ENCODE measurements at regions not wholly inside any gene's neighbourhood (a gene's known extent, or its start where the extent isn't known, plus 50 kb on each side); places are given as distances from the start of the nearest gene placed in this dataset.

DNA sequence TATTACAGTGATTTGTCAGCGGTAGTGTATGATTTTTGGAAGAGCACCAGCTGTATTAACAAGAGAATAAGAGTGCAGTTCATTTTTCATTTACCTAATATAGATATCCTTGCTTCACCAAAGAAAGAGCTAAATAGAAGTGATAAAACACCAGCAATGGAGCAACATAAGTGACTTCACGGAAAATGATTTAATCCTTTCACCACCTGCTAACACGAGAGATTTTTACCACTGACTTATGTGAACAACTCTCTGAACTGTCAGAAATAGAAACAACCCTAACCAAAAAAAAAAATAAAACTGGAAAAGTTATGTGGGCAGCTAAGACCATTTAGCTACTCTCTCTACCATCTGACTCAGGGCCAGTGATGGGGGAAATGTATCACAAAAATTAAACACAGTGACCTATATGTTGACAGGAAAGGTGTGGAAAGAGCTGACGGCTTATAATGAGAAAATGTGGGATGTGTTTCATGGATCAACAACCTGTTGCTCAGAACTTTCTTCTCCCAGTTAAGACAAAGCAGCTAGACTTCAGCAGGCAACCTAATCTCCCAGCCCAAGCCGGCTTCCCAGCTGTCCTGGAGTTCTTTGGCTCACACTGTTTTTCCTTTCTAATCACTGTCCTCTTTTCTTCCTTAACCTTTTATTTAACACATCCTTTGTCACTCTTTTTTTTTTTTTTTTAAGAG lies 272.7 kb downstream of the SS18 start:
- no peaks in the 10 kb centered on the region for H3K9me3 Mint-ChIP-seq
- TF ChIP-seq CTCF (IDR thresholded peaks at IDR 0.05), result no peak
- no peak for DNase-seq
- H3K27me3 Mint-ChIP-seq (ENCODE audit: low read depth, poor library complexity), result peaks cover 20% of the 10 kb centered on the region
- H3K36me3 Mint-ChIP-seq (ENCODE audit: low read depth), result no peaks in the 10 kb centered on the region
- H3K4me1 Mint-ChIP-seq, result peaks cover 32% of the 10 kb centered on the region
- no peak overlapping the region for H3K4me3 Mint-ChIP-seq
- H3K27ac Mint-ChIP-seq, result no peak overlapping the region

- no peak overlapping the region for H3K4me3 Mint-ChIP-seq
- H3K36me3 Mint-ChIP-seq (ENCODE audit: low read depth), result no peaks in the 10 kb centered on the region
- DNase-seq, result no peak
- peak overlapping the region; percentile 50 for H3K27ac Mint-ChIP-seq
- no peak for TF ChIP-seq CTCF (IDR thresholded peaks at IDR 0.05)
- peaks cover 20% of the 10 kb centered on the region for H3K27me3 Mint-ChIP-seq (ENCODE audit: low read depth, poor library complexity)
- peaks cover 32% of the 10 kb centered on the region for H3K4me1 Mint-ChIP-seq
- H3K9me3 Mint-ChIP-seq, result no peaks in the 10 kb centered on the region
Measured at GRCh38 chr18:25815659-25816058, 274.8 kb downstream of the SS18 start.

GRCh38 chr18:25814841-25815458 lies 275.5 kb downstream of the SS18 start:
- H3K27me3 Mint-ChIP-seq (ENCODE audit: low read depth, poor library complexity), result peaks cover 21% of the 10 kb centered on the region
- peaks cover 30% of the 10 kb centered on the region for H3K4me1 Mint-ChIP-seq
- no peaks in the 10 kb centered on the region for H3K36me3 Mint-ChIP-seq (ENCODE audit: low read depth)
- no peak for TF ChIP-seq CTCF (IDR thresholded peaks at IDR 0.05)
- H3K9me3 Mint-ChIP-seq, result no peaks in the 10 kb centered on the region
- no peak overlapping the region for H3K4me3 Mint-ChIP-seq
- DNase-seq, result no peak
- no peak overlapping the region for H3K27ac Mint-ChIP-seq

- peaks cover 26% of the 10 kb centered on the region for H3K4me1 Mint-ChIP-seq
- no peak for DNase-seq
- no peak overlapping the region for H3K4me3 Mint-ChIP-seq
- peaks cover 15% of the 10 kb centered on the region for H3K27me3 Mint-ChIP-seq (ENCODE audit: low read depth, poor library complexity)
- H3K36me3 Mint-ChIP-seq (ENCODE audit: low read depth), result no peaks in the 10 kb centered on the region
- no peaks in the 10 kb centered on the region for H3K9me3 Mint-ChIP-seq
- no peak overlapping the region for H3K27ac Mint-ChIP-seq
- no peak for TF ChIP-seq CTCF (IDR thresholded peaks at IDR 0.05)
Measured at GRCh38 chr18:25813110-25813509, 277.3 kb downstream of the SS18 start.

DNA sequence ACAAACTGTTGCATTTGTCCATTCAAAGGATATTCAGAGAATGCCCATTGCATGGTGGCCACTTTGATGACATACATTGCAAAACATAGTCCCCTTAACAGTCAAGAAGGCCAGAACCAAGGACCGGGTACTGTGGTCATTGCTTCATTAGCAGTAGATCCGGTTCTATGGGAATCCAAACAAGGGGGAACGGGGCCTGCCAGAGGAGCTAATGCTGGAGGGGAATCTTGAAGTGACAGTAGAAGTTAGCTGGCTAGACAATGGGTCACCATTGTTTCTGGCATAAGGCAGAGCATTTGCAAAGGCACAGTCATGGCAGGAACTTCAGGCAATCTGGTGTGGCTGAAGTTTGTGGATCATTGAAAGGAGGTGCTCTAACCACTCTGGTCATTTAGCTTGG lies 279.7 kb downstream of the SS18 start:
- DNase-seq, result no peak
- H3K9me3 Mint-ChIP-seq, result no peaks in the 10 kb centered on the region
- H3K36me3 Mint-ChIP-seq (ENCODE audit: low read depth), result no peaks in the 10 kb centered on the region
- peaks cover 9% of the 10 kb centered on the region for H3K27me3 Mint-ChIP-seq (ENCODE audit: low read depth, poor library complexity)
- no peak overlapping the region for H3K4me3 Mint-ChIP-seq
- peaks cover 24% of the 10 kb centered on the region for H3K4me1 Mint-ChIP-seq
- H3K27ac Mint-ChIP-seq, result no peak overlapping the region
- TF ChIP-seq CTCF (IDR thresholded peaks at IDR 0.05), result no peak

GRCh38 chr18:25805939-25806338 lies 284.5 kb downstream of the SS18 start:
- no peak for TF ChIP-seq CTCF (IDR thresholded peaks at IDR 0.05)
- Mint-ChIP-seq H3K27ac (no peak overlapping the region), H3K4me1 (no peaks in the 10 kb centered on the region), H3K9me3 (peaks cover 10% of the 10 kb centered on the region), H3K27me3 (ENCODE audit: low read depth, poor library complexity) (peaks cover 7% of the 10 kb centered on the region), H3K4me3 (no peak overlapping the region), H3K36me3 (ENCODE audit: low read depth) (peaks cover 5% of the 10 kb centered on the region)
- DNase-seq, result no peak
